CD4-positive, CD25-positive, alpha-beta regulatory T cell (primary cell): ENCODE measurements at regions not wholly inside any gene's neighbourhood (a gene's known extent, or its start where the extent isn't known, plus 50 kb on each side); places are given as distances from the start of the nearest gene placed in this dataset.

Experiments
- ATAC-seq, 2 donors: fragments of 150-1000 bp; cut with Tn5 transposase; one replicate each; pipeline ENCODE4 v1.10.0; 2021; ENCODE audit warnings: low read depth in 2 of 2, moderate number of reproducible peaks in 2 of 2, moderate library complexity in 1 of 2
- DNase-seq, 3 donors: peaks; one replicate each; pipeline versions ENCODE4 v3.0.0 to v3.0.0-alpha.2; 2012 to 2022; ENCODE audit warnings: mixed read lengths in 1 of 3
- H3K27ac ChIP-seq: one replicate; pipeline ENCODE4 v1.7.0; 2013; ENCODE audit warnings: mild to moderate bottlenecking, low read length; ENCODE audit not compliant: insufficient read depth, poor library complexity, severe bottlenecking
- H3K27me3 ChIP-seq: one replicate; pipeline ENCODE4 v1.7.0; 2013; ENCODE audit warnings: low read length; ENCODE audit not compliant: control insufficient read depth, insufficient read depth
- H3K36me3 ChIP-seq: one replicate; pipeline ENCODE4 v1.7.0; 2013; ENCODE audit warnings: mild to moderate bottlenecking, low read length, moderate library complexity; ENCODE audit not compliant: control insufficient read depth, insufficient read depth
- H3K4me1 ChIP-seq: 2 replicates; pipeline ENCODE4 v1.7.0; 2013; ENCODE audit warnings: mild to moderate bottlenecking, low read length; ENCODE audit not compliant: insufficient read depth, control insufficient read depth, poor library complexity, severe bottlenecking
- H3K4me3 ChIP-seq: one replicate; pipeline ENCODE4 v1.7.0; 2013; ENCODE audit warnings: low read depth, mild to moderate bottlenecking, low read length, moderate library complexity
- H3K9me3 ChIP-seq, 2 experiments: 1 replicate in 1 of 2; 2 replicates in 1 of 2; pipeline ENCODE4 v1.7.0; 2013; ENCODE audit warnings: low read length in 2 of 2, mild to moderate bottlenecking in 1 of 2, moderate library complexity in 1 of 2; ENCODE audit not compliant: control insufficient read depth in 2 of 2
- H3K27ac Mint-ChIP-seq, 3 donors: one replicate each; pipeline ENCODE4 v1.8.0; 2020 to 2022; ENCODE audit warnings: mild to moderate bottlenecking in 3 of 3, mixed read lengths in 3 of 3, moderate library complexity in 2 of 3
- H3K27me3 Mint-ChIP-seq: one replicate; pipeline ENCODE4 v1.8.0; 2022; ENCODE audit warnings: mild to moderate bottlenecking, mixed read lengths
- H3K36me3 Mint-ChIP-seq: one replicate; pipeline ENCODE4 v1.8.0; 2020; ENCODE audit warnings: mixed read lengths
- H3K4me1 Mint-ChIP-seq, 4 donors: one replicate each; pipeline ENCODE4 v1.8.0; 2020 to 2022; ENCODE audit warnings: mixed read lengths in 4 of 4, mild to moderate bottlenecking in 1 of 4
- H3K4me3 Mint-ChIP-seq, 4 donors: one replicate each; pipeline ENCODE4 v1.8.0; 2020 to 2022; ENCODE audit warnings: mild to moderate bottlenecking in 4 of 4, mixed read lengths in 4 of 4, moderate library complexity in 3 of 4
- H3K9me3 Mint-ChIP-seq, 7 donors: one replicate each; pipeline ENCODE4 v1.8.0; 2020 to 2022; ENCODE audit warnings: mixed read lengths in 7 of 7, mild to moderate bottlenecking in 3 of 7, moderate library complexity in 2 of 7

DNA sequence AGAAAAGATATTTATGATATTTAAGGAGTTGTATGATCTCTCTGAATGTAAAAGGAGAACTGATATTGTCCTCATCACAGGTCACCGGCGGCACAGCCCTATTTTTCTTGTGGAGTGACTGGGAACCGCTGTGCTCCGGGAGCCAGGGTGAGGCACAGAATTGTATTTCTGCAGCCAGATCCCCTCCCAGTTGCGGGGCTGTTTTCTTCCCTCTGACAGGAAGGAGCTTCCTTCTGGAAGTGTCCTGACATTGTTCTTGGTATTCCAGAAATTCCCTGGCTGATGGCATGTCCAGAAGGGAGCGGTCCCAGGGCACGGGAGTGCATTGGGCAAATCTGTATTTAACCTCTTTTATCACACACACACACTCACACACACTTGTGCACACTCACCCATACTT, 268.6 kb upstream of the FOXF1 start:
- Histone ChIP-seq H3K4me3 (no peak overlapping the region), H3K9me3 (no peaks in the 10 kb centered on the region), H3K4me1 (no peaks in the 10 kb centered on the region), H3K36me3 (no peaks in the 10 kb centered on the region), H3K27ac (no peak overlapping the region), H3K27me3 (no peaks in the 10 kb centered on the region)
- H3K36me3 Mint-ChIP-seq: no peaks in the 10 kb centered on the region
- peaks cover 0 to 3% (median 2%) of the 10 kb centered on the region in 7 donors for H3K9me3 Mint-ChIP-seq
- no peaks in the 10 kb centered on the region for H3K4me1 Mint-ChIP-seq
- DNase-seq (no peak), ATAC-seq (no peak)
- H3K27me3 Mint-ChIP-seq: no peaks in the 10 kb centered on the region
- H3K27ac Mint-ChIP-seq: no peak overlapping the region
- H3K4me3 Mint-ChIP-seq: no peak overlapping the region

DNA sequence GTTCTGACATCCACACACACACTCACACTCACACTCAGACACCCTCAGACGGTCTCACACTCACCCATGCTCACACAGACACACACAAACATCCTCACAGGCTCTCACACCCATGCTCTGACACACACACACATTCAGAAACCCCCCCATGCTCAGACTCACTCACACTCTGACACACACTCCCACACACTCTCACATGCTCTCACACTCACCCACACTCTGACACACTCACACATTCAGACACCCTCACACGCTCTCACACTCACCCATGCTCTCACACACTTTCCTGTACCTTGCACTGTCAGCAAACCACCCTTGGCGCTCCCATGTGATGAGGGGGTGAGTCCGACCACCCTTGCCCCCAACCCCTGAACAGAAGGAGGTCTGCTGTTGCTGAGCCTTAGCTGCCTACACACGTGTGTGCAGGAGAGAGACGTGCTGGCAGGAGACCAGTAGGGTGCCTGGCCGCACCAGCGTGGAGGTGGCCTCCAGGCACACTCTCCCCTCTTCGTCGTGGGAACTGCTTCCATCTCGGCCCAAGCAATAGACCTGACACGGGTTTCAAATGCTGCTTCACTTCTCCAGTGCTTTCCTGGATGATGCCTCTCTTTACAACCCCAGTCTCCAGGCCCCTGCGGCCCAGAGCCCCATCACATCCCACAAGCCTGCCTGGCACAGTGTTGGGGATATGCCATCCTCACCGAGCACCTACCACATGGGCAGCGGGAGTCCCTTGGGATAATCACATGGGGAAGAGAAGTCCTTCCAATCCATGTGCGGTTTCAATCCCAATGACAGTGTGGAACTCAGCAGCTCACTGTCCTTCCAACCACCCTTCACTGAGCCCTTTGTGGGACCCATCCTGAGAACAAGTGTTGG, 267.8 kb upstream of the FOXF1 start:
- no peaks in the 10 kb centered on the region for H3K4me1 ChIP-seq
- ATAC-seq: no peak
- no peaks in the 10 kb centered on the region for H3K9me3 ChIP-seq
- H3K4me1 Mint-ChIP-seq: no peaks in the 10 kb centered on the region
- no peak overlapping the region for H3K27ac ChIP-seq
- H3K4me3 ChIP-seq: no peak overlapping the region
- no peaks in the 10 kb centered on the region for H3K36me3 Mint-ChIP-seq
- DNase-seq: no peak
- no peak overlapping the region for H3K27ac Mint-ChIP-seq
- H3K9me3 Mint-ChIP-seq: peaks cover 0 to 3% (median 2%) of the 10 kb centered on the region in 7 donors
- H3K4me3 Mint-ChIP-seq: no peak overlapping the region
- H3K36me3 ChIP-seq: no peaks in the 10 kb centered on the region
- H3K27me3 ChIP-seq: no peaks in the 10 kb centered on the region
- no peaks in the 10 kb centered on the region for H3K27me3 Mint-ChIP-seq

DNA sequence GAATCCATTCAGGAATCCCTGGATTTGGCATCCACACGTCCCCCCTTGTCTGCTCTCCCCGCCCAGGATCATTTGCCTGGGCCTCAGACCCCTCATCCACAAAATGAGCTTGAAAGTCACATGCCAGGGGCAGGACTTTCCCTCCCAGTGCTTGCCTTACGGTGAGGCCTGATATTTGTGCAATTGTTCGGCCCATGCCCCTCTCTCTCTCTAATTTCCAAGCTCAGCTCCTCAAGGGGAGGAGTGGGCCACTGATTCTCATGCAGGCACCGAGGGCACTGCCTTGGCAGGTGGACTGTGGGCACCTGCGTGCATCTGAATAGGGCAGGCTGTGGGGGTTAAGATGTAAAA, 267.2 kb upstream of the FOXF1 start:
- ATAC-seq (no peak), DNase-seq (no peak)
- Histone ChIP-seq H3K36me3 (no peaks in the 10 kb centered on the region), H3K4me3 (no peak overlapping the region), H3K9me3 (no peaks in the 10 kb centered on the region), H3K4me1 (no peaks in the 10 kb centered on the region), H3K27ac (no peak overlapping the region), H3K27me3 (no peaks in the 10 kb centered on the region)
- Mint-ChIP-seq H3K36me3 (no peaks in the 10 kb centered on the region), H3K9me3 (peaks cover 0 to 3% (median 2%) of the 10 kb centered on the region in 7 donors), H3K4me3 (no peak overlapping the region), H3K27me3 (no peaks in the 10 kb centered on the region), H3K4me1 (no peaks in the 10 kb centered on the region), H3K27ac (no peak overlapping the region)

DNA sequence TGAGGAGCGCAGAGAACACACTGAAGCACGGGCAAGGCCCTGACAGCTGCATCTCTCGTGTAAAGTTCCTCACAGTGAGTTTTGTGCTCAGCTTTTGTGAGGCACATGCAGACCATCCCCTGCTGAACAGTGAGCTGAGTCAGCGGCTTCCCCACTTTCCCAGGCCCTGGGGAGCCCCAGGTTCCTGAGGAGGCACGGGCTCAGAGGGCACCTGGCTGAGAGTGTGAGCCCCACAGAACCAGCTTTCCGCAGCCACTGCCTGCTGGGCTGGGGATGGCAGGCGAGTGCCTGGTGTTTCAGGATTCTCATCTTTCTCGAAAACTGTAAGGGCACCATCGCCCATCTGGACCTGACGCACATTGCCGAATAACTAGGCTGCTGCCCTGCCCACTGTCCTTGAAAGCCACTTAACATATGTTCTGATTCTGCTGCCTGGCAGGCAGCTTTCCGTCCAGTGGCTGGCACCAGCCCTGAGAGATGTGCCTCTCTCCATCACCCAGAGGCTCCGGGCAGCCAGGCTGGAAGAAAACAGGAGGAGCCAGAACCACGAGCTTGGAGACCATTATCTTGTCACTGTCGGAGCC, 266.7 kb upstream of the FOXF1 start:
- Mint-ChIP-seq H3K27ac (no peak overlapping the region), H3K27me3 (no peaks in the 10 kb centered on the region), H3K36me3 (no peaks in the 10 kb centered on the region), H3K4me1 (no peaks in the 10 kb centered on the region), H3K4me3 (no peak overlapping the region), H3K9me3 (peaks cover 0 to 3% (median 2%) of the 10 kb centered on the region in 7 donors)
- H3K9me3 ChIP-seq: no peaks in the 10 kb centered on the region
- H3K27me3 ChIP-seq: no peaks in the 10 kb centered on the region
- DNase-seq (no peak), ATAC-seq (no peak)
- H3K4me3 ChIP-seq: no peak overlapping the region
- H3K36me3 ChIP-seq: no peaks in the 10 kb centered on the region
- H3K27ac ChIP-seq: no peak overlapping the region
- H3K4me1 ChIP-seq: no peaks in the 10 kb centered on the region

DNA sequence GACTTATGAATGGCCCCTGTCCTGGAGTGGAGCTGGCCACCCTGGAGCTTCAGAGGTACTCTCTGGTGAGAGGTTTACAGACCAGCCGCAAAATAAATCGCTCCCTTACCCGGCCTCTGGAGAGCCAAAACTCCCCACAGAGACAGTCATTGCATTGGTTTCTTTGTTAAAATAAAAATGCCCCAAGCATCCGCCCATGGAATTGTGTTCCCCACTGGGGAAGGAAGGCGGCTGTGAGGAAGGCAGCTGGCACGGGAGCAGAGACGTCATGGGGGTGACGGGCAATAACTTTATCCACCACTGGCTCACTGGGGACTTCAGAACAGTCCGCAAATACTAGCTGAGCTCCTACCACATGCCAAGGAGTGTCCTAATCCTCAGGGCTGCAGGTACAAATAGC, 266.2 kb upstream of the FOXF1 start:
- H3K4me3 Mint-ChIP-seq: no peak overlapping the region
- Histone ChIP-seq H3K9me3 (no peaks in the 10 kb centered on the region), H3K27ac (no peak overlapping the region), H3K4me3 (no peak overlapping the region), H3K4me1 (no peaks in the 10 kb centered on the region), H3K36me3 (no peaks in the 10 kb centered on the region), H3K27me3 (no peaks in the 10 kb centered on the region)
- H3K4me1 Mint-ChIP-seq: no peaks in the 10 kb centered on the region
- no peaks in the 10 kb centered on the region for H3K36me3 Mint-ChIP-seq
- no peak for DNase-seq
- no peak overlapping the region for H3K27ac Mint-ChIP-seq
- H3K27me3 Mint-ChIP-seq: no peaks in the 10 kb centered on the region
- H3K9me3 Mint-ChIP-seq: peaks cover 0 to 3% (median 2%) of the 10 kb centered on the region in 7 donors
- no peak for ATAC-seq

DNA sequence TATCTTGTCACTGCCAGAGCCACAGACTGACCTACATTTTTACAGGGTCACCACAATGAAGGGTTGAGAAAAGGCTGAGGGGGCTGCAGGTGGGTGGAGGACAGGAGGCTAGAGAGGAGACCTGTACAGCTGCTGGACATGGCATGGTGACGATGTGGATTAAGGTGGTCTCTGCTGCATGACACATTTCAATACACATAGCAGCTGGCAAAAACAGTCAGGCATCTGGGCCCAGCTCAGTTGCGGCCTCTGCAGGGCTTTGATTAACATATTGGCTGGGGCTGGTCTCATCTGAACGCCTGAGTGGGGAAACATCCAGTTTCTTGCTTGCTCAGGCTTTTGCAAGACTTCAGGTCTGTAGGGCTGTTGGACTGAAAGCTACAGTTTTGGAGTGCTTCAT, 265.4 kb upstream of the FOXF1 start:
- Histone ChIP-seq H3K27me3 (no peaks in the 10 kb centered on the region), H3K4me3 (no peak overlapping the region), H3K4me1 (no peaks in the 10 kb centered on the region), H3K27ac (no peak overlapping the region), H3K9me3 (no peaks in the 10 kb centered on the region), H3K36me3 (no peaks in the 10 kb centered on the region)
- no peaks in the 10 kb centered on the region for H3K36me3 Mint-ChIP-seq
- no peak overlapping the region for H3K4me3 Mint-ChIP-seq
- DNase-seq (no peak), ATAC-seq (no peak)
- peaks cover 0 to 5% (median 2%) of the 10 kb centered on the region in 7 donors for H3K9me3 Mint-ChIP-seq
- no peak overlapping the region for H3K27ac Mint-ChIP-seq
- H3K4me1 Mint-ChIP-seq: no peaks in the 10 kb centered on the region
- H3K27me3 Mint-ChIP-seq: no peaks in the 10 kb centered on the region

DNA sequence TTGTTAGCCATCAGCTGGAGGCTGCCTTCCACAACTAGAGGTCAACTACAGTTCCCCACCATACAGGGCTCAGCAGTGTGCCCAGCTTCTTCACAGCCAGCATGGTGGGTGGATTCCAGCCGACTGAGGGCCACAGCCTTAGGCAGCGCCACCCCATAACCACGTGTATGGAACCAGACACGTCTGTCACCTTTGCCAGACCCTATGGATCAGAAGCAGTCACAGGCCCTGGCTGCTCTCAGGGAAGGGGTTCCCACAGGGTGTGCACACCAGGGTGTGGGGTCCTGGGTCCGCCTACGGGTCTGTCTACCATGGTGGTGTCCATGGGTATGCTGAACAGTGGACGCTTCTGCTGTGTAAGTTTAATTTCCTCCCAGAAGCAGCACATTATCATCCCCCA, 265.0 kb upstream of the FOXF1 start:
- Mint-ChIP-seq H3K9me3 (peaks cover 0 to 5% (median 2%) of the 10 kb centered on the region in 7 donors), H3K4me1 (no peaks in the 10 kb centered on the region), H3K27ac (no peak overlapping the region), H3K36me3 (no peaks in the 10 kb centered on the region), H3K27me3 (no peaks in the 10 kb centered on the region), H3K4me3 (no peak overlapping the region)
- DNase-seq (no peak), ATAC-seq (no peak)
- no peaks in the 10 kb centered on the region for H3K4me1 ChIP-seq
- no peaks in the 10 kb centered on the region for H3K27me3 ChIP-seq
- H3K27ac ChIP-seq: no peak overlapping the region
- no peak overlapping the region for H3K4me3 ChIP-seq
- no peaks in the 10 kb centered on the region for H3K36me3 ChIP-seq
- no peaks in the 10 kb centered on the region for H3K9me3 ChIP-seq

DNA sequence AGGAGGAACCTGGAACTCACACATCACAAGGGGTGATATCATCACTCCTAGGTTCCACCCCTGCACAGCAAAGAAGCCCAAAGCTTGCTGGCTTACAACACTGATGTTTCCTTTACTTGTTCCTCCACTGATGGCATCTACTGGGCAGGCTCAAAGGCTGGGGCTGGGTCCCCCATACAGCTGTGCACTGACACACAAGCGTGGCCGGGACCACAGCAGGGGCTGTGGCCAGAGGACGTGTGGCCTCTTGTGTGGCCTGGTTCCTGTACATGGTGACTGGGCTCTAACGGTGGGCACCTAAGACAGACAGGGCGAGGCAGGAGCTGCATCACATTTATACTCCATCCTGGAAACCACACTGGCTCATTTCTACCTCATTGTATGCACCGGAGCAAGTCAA, 264.4 kb upstream of the FOXF1 start:
- H3K4me3 Mint-ChIP-seq: no peak overlapping the region
- H3K9me3 Mint-ChIP-seq: peaks cover 0 to 5% (median 2%) of the 10 kb centered on the region in 7 donors
- H3K27ac ChIP-seq: no peak overlapping the region
- H3K4me3 ChIP-seq: no peak overlapping the region
- H3K27me3 ChIP-seq: no peaks in the 10 kb centered on the region
- no peaks in the 10 kb centered on the region for H3K36me3 Mint-ChIP-seq
- no peak overlapping the region for H3K27ac Mint-ChIP-seq
- H3K4me1 ChIP-seq: no peaks in the 10 kb centered on the region
- no peak for DNase-seq
- H3K36me3 ChIP-seq: no peaks in the 10 kb centered on the region
- H3K27me3 Mint-ChIP-seq: no peaks in the 10 kb centered on the region
- no peaks in the 10 kb centered on the region for H3K9me3 ChIP-seq
- no peak for ATAC-seq
- H3K4me1 Mint-ChIP-seq: no peaks in the 10 kb centered on the region
